Femur (tissue), 1 donor: ENCODE measurements at regions not wholly inside any gene's neighbourhood (a gene's known extent, or its start where the extent isn't known, plus 50 kb on each side); places are given as distances from the start of the nearest gene placed in this dataset.
"Not testable (repeated sequence)": the region's sequence is repeated elsewhere in the genome, so short reads cannot be mapped to it uniquely, and the experiment has no call there.

Source experiments
- DNase-seq: peaks from one replicate; pipeline ENCODE4 v3.0.0-alpha.2; 2017

DNA sequence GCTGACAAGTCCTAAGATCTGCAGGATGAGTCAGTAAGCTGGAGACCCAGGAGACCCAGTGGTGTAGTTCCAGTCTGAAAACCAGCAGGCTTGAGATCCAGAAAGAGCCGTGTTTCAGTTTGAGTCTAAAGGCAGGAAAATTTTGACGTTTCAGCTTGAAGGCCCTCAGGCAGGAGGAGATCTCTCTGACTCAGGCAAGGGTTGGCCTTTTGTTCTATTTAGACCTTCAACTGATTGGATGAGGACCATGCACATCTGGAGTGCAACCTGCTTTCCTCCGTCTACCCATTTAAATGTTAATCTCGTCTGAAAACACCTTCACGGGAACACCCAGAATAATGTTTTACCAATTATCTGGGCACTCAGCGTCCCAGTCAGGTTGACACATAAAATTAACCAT, 69.5 kb downstream of the NPIPA7 start:
- not testable (repeated sequence) for DNase-seq

DNA sequence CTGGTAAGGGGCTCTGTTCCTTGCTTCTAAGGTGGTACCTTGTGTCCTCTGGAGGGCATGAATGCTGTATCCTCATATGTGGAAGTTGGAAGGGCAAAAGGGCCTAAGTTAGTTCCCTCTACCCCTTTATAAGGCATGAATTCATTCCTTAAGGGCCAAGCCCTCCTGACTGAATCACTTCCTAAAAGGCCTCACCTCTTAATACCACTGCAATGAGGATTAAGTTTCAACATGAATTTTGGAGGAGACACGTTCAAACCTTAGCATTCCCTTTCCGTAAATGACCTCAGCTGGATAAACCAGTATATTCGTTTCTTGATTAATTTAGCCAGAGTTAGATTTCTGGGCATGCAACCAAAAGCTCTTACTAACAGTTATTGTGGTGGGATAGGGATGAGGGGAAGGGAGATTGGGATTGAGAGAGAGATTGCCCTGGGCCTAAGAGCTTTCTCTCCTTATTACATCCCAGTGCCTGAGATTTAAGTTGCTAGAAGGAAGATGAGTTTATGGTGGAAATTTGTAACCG, 70.8 kb downstream of the NPIPA7 start:
- not testable (repeated sequence) for DNase-seq

DNA sequence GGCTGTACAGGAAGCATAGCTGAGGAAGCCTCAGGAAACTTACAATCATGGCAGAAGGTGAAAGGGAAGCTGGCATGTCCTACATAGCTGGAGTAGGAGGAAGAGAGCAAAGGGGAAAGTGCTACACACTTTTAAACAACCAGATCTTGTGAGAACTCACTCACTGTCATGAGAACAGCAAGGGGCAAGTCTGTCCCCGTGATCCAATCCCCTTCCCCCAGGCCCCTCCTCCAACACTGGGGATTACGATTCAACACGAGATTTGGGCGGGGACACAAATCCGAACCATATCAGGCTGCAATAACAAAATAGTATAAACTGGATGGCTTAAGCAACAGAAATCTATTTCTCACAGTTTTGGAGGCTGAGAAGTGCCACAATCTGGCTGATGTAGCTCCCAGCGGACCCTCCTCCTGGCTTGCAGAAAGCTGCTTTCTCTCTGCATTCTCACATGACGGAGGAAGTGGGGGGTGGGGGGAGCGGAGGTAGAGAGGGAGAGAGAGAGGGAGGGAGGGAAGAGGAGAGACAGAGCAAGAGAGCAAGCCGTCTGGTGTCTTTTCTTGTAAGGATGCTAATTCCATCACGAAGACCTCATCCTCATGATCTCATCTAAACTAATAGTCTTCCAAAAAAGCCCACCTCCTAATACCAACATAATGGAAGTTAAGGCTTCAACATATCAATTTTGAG, 72.9 kb downstream of the NPIPA7 start:
- DNase-seq, result not testable (repeated sequence)

DNA sequence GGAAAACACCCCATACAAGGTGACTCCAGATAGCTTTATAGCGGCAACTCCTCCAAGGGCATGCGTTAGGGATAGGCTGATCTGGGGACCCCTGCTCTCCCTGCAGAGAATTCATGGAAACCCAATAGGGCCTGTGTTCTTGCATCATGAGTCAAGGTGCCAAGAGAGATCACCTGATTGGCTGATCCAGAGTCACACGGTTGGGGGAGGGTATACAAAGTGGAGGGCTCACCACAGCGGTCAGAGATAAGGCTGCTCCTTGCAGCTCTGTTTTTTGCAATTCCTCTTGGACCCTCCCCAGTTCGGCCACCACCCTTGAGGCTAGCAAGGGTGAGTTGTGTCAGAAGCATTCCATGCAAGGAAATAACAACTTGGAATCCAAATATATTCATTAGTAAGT, 79.6 kb downstream of the NPIPA7 start:
- DNase-seq, result not testable (repeated sequence)

DNA sequence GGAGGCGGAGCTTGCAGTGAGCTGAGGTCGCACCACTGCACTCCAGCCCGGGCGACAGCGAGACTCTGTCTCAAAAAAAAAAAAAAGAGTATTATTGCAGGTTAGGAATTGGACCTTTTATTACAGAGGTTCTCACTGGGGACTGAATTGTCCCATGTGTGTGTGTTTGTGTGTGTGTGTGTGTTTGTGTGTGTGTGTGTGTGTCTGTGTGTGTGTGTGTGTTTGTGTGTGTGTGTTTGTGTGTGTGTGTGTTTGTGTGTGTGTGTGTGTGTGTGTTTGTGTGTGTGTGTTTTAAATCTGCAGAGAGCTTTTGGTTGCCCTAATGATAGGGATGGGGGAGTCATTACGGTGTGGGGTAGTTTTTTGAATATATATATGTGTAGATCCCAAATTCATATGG, 84.9 kb downstream of the NPIPA7 start:
- not testable (repeated sequence) for DNase-seq

DNA sequence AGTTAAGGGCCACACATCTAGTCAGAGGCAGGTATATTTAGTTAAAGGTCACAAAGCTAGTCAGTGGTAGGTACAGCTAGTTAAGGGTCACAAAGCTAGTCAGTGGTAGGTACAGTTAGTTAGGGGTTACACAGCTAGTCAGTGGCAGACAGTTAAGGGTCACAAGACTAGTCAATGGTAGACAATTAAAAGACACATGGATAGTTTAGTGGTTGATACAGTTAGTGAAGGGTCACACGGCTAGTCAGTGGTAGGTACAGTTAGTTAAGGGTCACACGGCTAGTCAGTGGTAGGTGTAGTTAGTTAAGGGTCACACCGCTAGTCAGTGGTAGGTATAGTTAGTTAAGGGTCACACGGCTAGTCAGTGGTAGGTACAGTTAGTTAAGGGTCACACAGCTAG, 110.0 kb downstream of the NPIPA7 start:
- not testable (repeated sequence) for DNase-seq

DNA sequence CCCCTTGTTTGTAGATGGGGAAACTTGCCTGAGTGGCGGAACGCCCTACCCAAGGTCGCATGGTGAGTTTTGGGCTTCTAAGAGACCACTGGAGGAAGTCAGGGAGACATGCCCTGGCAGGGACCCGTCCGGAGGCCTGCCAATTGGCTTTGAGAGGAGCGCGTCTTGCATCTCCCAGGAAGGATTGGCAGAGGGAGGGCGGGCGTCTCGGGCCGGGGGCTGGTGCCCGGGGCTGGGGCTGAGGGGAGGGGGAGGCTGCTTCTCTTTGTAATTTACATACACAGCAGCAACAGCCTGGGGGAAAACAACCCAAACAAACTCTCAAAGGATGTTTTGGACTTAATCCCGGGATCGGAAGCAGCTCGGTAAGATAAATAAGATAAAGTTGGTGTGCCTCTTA, 110.5 kb downstream of the NPIPA7 start:
- DNase-seq, result not testable (repeated sequence)

DNA sequence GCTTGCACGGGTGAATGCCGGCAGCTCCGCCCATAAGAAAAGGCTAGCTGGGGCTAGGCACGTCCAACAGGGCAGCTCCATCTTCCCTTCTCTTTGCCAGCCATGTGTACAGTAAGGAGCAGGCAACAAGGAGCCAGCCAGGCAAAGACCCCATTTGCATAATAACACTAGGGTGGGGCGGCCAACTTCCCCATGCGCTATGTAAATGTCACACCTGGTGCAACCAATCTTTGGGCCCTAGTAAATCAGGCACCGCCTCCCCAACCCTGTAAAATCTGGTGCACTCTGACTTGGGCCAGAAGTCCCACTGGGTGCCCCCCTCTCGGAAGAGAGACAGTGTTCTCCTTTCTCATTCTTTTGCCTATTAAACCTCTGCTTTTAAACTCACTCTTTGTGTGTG, 115.2 kb downstream of the NPIPA7 start:
- not testable (repeated sequence) for DNase-seq

DNA sequence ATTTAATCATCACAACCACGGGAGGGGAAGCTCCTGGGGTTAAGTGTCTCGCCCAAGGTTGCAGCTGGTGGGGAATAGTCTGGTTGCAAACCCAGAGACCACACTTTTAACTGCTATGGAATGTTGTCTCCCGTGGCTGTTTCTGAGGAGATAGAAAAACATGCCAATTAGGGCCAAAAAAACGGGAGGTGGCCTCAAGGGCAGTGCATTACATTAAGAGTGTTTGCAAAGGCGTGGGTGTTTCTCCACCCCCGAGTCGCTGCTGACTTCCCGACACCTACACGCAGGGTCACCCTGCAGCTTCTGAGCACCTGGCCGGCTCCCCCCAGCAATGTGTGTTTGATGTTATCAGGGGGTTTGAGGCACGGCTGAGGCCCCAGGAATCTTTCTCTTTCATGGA, 116.1 kb downstream of the NPIPA7 start:
- not testable (repeated sequence) for DNase-seq

DNA sequence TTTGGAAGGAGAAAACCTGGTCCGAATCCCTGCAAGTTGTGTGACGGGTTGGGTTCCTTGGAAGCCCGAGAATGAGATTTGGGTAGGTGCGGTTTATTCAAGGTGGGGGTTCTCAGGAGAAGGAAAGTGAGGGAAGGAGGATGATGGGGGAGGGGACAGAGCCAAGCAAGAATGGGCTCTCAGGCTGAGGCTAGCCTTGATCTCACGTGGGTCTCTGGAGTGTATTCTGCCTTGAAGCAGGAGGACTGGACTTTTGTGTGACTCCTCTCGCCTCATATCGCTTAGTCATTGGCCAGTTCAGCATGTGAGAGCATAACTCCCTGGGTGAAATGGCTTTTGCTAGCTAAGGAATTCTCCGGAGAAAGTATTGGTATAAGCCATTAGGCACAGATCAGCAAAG, 120.9 kb downstream of the NPIPA7 start:
- DNase-seq, result not testable (repeated sequence)

DNA sequence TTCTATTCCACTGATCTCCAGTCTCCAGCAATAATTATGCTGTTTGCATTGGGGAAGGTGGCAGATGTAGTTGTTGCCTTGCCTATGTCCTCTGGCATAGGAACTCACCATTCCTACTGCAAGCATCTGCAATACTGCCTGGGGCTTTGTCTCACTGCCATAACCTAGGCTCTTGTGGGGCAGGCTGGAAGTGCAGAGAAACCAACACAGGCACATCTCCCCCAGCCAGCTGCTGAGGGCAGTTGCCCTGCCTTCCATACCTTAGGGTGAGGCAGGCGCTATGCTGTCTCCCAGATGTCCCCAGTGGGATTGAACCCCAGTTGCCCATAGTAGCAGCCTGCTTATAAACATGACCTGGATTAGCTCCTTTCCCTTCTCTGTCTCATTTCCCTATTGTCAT, 128.1 kb downstream of the NPIPA7 start:
- not testable (repeated sequence) for DNase-seq

DNA sequence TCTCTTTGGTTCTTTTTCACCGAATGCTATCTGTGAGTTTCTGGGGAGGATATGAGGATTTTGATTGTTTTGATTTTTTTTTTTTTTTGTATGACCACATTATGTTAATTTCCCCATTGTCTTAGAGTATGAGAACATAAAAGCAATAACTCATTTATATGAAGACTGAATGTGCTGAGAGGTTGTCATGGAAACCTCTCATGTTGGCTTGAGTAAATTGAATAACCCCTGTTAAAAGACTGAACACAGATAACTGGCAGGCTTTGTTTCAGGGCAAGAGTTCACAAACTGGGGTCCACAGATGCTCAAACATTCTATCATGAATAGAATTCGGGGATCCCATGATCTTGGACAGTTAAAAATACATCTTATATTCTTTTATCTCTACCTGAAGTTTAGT, 129.4 kb downstream of the NPIPA7 start:
- DNase-seq, result not testable (repeated sequence)

DNA sequence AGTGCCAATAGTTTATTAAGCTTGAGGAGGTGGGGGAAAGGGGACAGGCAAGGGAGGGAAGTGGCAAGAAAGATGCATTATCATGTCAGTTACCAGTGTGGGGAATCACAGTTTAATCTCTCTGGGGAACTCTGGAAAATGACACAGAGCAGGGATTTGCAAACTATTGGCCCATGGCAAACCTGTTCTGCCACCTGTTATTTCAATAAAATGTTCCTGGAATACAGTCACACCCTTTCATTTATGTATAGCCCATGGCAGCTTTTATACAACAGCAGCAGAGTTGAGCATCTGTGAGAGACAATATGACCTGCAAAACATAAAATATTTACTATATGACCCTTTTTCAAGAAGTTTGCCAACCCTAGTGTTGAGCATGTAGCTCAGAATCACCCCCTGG, 140.5 kb downstream of the NPIPA7 start:
- not testable (repeated sequence) for DNase-seq

DNA sequence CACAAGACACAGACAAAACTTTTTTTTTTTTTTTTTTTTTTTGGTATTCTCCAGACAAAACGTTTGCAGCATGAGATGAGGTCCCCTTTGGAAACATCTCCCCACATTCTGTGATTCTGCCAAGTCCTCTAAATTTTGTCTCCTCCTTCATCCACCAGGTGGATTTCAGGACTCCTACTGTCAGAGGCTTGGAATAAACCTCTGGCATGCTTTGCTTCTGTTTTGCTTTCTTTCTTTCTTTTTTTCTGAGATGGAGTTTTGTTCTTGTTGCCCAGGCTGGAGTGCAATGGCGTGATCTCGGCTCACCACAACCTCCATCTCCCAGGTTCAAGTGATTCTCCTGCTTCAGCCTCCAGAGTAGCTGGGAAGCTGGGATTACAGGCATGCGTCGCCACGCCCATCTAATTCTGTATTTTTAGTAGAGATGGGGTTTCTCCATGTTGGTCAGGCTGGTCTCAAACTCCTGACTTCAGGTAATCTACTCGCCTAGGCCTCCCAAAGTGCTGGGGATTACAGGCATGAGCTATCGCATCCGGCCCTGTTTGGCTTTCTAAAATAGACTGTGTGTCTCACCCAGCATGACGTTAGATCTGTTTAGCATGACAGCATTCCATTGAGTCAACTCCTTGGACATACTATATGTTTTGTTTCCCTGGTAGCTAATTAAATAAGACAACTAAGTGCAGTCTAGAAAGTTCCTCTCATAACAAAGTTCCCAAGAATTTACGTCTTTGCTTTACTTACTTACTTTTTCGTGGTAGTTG, 142.5 kb downstream of the NPIPA7 start:
- not testable (repeated sequence) for DNase-seq

DNA sequence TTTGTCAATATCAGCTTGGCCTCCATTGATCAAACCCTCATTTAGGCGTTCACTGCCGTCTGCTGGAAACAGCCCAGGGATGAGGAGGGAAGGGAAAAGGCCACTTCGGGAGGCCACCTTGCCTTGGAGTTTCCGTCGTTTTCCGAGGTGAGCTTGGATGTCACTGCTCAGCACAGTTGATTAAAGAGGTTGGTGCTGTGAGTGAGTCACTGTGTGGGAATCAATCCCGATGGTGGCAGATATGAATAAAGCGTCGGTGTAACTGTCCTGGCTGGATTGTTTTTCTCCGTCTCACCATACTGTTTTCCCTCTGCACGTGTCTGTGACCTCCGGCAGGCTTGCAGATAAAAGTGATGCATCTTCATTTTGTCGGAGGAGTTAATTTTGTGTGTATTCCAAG, 148.1 kb downstream of the NPIPA7 start:
- DNase-seq, result not testable (repeated sequence)

DNA sequence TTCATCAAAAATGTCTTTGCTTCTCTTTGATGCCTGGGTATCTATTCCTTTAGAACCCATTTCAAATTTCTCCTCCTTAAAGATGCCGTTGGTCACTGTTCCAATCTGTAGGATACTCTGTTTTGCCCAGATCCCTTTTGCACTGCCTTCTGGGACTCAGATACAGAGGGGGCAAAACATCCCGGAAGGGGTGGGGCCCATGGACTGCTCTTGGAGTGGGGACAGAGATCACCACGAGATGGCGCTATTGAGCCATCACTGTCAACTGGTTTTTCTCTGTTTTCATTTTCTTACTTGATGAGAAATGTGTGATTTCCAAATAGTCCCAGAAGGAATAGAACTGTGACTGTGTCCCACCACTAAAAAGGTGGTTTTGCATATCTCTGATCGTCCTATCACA, 151.8 kb downstream of the NPIPA7 start:
- not testable (repeated sequence) for DNase-seq

DNA sequence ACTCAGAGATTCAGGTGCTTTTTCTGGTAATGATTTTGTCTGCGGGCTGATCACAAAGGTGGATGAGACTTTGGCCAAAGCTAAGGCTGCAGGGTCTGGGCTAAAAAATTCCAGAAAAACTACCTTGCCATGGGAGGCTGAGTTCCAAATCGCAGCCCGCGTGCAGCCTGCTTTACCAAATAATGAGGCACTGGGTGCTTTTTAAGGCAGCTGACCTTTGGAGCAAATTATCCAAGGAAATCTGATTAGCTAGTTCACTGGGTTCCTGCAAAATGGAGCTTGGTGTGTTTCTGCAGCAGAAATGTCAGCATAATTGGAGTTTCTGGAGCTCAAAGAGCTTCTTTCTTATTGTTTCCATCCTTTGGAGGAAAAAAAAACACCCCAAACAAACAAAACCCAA, 156.6 kb downstream of the NPIPA7 start:
- not testable (repeated sequence) for DNase-seq

DNA sequence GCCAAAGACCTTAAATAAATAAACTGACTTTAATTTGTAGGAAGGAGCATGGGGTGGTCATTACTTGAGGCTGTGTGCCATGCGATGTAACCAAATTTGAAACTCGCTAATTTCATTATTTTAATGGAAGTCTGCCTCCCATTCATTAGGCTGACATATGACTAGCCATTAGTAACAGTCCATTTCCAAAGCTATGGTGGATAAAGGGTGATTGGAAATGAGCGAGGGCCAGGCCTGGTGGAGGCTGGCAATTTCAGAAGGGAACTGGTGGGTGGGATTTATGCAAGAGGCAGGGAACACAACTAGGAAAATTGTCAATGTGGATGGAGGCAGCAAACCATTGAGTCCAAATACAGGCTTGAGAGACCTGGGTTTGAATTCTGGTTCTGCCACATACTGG, 157.2 kb downstream of the NPIPA7 start:
- not testable (repeated sequence) for DNase-seq

DNA sequence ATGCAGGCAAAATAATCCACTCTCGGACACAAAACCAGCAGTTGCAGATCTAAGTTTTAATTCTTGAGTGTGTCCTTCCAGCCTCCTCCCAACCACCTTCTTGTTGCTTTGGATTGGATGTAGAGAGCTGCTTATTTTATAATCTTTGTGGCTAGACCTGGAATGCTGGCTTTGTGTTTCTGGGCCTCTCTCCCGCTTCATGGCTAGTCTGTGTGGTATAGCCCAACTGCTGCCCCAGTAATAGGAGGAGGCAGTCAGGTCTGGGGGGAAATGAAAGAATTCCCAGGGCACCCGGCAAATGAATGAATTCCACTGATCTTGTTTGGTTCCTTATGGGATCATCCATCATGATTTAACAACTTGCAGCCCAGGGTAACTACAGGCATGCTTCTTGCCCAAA, 170.8 kb downstream of the NPIPA7 start:
- DNase-seq, result peak; percentile 14

DNA sequence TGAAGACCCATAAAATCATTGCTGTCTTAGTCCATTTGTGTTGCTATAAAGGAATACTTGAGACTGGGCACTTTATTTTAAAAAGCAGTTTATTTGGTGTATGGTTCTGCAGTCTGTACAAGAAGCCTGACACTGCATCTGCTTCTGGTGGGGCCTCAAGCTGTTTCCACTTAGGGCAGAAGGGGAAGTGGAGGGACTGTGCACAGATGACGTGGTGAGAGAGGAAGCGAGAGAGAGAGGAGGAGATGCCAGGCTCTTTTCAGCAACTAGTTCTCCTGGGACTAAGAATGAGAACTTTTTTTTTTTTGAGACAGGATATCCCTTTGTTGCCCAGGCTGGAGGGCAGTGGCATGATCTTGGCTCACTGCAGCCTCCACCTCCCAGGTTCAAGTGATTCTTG, 171.9 kb downstream of the NPIPA7 start:
- not testable (repeated sequence) for DNase-seq

DNA sequence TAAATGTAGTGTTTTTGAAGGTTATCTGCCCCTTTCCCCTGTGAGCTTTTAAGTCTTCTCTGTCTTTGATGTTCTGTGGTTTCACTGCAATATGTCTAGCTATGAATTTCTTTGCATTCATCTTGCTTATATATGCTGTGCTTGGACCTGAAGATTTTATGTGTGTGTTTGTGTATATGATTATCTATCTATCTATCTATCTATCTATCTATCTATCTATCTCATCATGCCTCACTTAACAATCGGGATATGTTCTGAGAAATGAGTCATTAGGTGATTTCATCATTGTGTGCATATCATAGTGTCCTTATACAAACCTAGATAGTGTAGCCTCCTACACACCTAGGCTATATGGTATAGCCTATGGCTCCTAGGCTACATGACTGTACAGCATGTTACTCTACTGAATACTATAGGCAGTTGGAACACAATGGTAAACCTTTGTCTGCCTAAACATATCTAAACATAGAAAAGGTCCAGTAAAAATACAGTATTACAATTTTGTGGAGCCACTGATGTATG, 173.9 kb downstream of the NPIPA7 start:
- not testable (repeated sequence) for DNase-seq

DNA sequence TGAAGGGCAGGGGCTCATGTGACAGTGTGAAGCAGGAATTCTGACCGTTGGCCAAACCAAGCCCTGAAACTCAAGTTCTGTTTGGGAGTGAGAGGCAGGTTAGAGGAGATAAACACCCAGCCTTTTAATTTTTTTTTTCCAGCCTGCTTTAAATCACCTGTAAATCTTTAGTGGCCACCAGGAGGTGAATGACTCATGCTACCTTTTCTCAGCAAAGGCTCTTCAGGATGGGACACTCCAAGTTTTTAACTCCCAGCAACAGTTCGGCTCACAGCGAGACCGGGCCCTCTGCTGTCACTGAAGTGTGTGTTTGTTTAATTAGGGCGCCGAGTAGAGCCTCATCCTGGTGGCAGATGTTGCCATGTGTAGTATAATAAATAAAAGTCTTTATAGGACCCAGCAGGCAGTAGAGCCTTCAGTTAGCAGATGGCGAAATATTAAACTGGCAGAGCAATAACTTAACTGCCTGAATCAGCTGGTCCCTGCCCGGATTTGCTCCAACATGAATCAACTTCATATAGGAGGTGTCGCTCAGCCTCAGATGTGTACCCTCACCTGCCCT, 180.3 kb downstream of the NPIPA7 start:
- not testable (repeated sequence) for DNase-seq

DNA sequence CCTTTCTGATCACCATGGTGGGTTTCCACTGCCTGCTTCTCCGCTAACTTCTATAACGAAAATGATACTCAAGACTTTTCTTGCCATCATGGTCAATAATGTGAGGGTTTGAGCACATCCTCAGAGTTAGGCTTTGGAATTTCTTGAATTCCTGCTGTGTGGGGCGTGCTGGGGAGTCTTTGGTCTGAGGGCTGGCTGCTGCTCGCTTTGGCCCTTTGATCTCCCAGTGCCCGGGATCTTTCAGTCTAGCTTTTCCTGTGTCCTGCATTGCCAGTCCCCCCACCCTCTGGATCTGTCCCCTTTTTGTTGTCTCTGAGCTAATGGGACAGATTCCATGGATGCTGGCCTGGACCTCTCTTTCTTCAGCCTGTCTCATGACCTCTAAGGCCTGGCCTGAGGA, 182.6 kb downstream of the NPIPA7 start:
- not testable (repeated sequence) for DNase-seq
